HEK293 (cell line): ENCODE measurements at regions not wholly inside any gene's neighbourhood (a gene's known extent, or its start where the extent isn't known, plus 50 kb on each side); places are given as distances from the start of the nearest gene placed in this dataset.

Source experiments
- CTCF ChIA-PET: fragments of 350-600 bp; formaldehyde crosslinking; extraction: SDS; loops from one replicate; lab custom pipeline; 2021; ENCODE audit warnings: antibody characterized with exemption; lab: Yijun Ruan, JAX
- POLR2A ChIA-PET: fragments of 300-600 bp; formaldehyde crosslinking; extraction: SDS; loops from one replicate; lab custom pipeline; 2020; ENCODE audit warnings: antibody characterized with exemption, inconsistent platforms; lab: Yijun Ruan, JAX
- H3K27ac ChIP-seq: fragments of 200-500 bp; sonication (Bioruptor generic); 2 replicates; pipeline ENCODE4 v1.5.1; 2014; ENCODE audit warnings: low read depth, low read length, control low read depth, inconsistent platforms; ENCODE audit errors: extremely low read depth
- H3K36me3 ChIP-seq, 2 experiments: fragments of 200-500 bp in 1 of 2; sonication (Bioruptor generic) in 1 of 2; 1 replicate in 1 of 2; 2 replicates in 1 of 2; pipeline ENCODE4 v1.5.1; 2014 to 2017; ENCODE audit warnings: inconsistent platforms in 2 of 2, low read length in 2 of 2; ENCODE audit not compliant: control insufficient read depth in 2 of 2, insufficient read depth in 1 of 2
- H3K4me1 ChIP-seq: fragments of 200-500 bp; sonication (Bioruptor generic); 2 replicates; pipeline ENCODE4 v1.5.1; 2014; ENCODE audit warnings: mild to moderate bottlenecking, low read length, inconsistent platforms; ENCODE audit not compliant: control insufficient read depth, insufficient read depth
- H3K4me3 ChIP-seq: 2 replicates; pipeline ENCODE4 v1.5.1; 2011; ENCODE audit warnings: low read depth, mild to moderate bottlenecking, control low read depth, low read length, moderate library complexity
- H3K9me3 ChIP-seq: fragments of 200-500 bp; sonication (Bioruptor generic); 2 replicates; pipeline ENCODE4 v1.5.1; 2014; ENCODE audit warnings: low read depth, low read length, inconsistent platforms; ENCODE audit not compliant: control insufficient read depth, insufficient read depth
- AEBP2 ChIP-seq: fragments of 450-650 bp; formaldehyde crosslinking; IDR thresholded peaks from 2 replicates; pipeline ENCODE4 v1.5.1; 2016; ENCODE audit warnings: missing biosample characterization, missing genetic modification characterization, borderline replicate concordance
- BCL11A ChIP-seq: fragments of 450-650 bp; formaldehyde crosslinking; IDR thresholded peaks from 2 replicates; pipeline ENCODE4 v1.5.1; 2016; ENCODE audit warnings: low read depth, missing biosample characterization, missing genetic modification characterization
- PRDM10 ChIP-seq: fragments of 450-650 bp; formaldehyde crosslinking; IDR thresholded peaks from 2 replicates; pipeline ENCODE4 v1.5.1; 2016; ENCODE audit warnings: missing biosample characterization, missing genetic modification characterization
- REPIN1 ChIP-seq: fragments of 450-650 bp; formaldehyde crosslinking; IDR thresholded peaks from 2 replicates; pipeline ENCODE4 v1.5.1; 2017; ENCODE audit warnings: missing biosample characterization, missing genetic modification characterization, low read depth
- TRIM28 ChIP-seq: IDR thresholded peaks from 2 replicates; pipeline ENCODE4 v1.6.1; 2011; ENCODE audit warnings: low read length, control low read depth, borderline replicate concordance
- ZEB2 ChIP-seq: fragments of 450-650 bp; formaldehyde crosslinking; IDR thresholded peaks from 2 replicates; pipeline ENCODE4 v1.5.1; 2016; ENCODE audit warnings: missing biosample characterization, missing genetic modification characterization
- ZFP37 ChIP-seq: fragments of 450-650 bp; formaldehyde crosslinking; IDR thresholded peaks from 2 replicates; pipeline ENCODE4 v1.5.1; 2016; ENCODE audit warnings: missing biosample characterization, missing genetic modification characterization
- ZFP69B ChIP-seq: fragments of 450-650 bp; formaldehyde crosslinking; IDR thresholded peaks from 2 replicates; pipeline ENCODE4 v1.5.1; 2016; ENCODE audit warnings: missing biosample characterization, missing genetic modification characterization
- ZIC2 ChIP-seq: fragments of 450-650 bp; formaldehyde crosslinking; IDR thresholded peaks from 2 replicates; pipeline ENCODE4 v1.5.1; 2016; ENCODE audit warnings: missing biosample characterization, missing genetic modification characterization
- ZNF121 ChIP-seq: fragments of 450-650 bp; formaldehyde crosslinking; IDR thresholded peaks from 2 replicates; pipeline ENCODE4 v1.5.1; 2016; ENCODE audit warnings: missing biosample characterization, missing genetic modification characterization
- ZNF239 ChIP-seq: fragments of 450-650 bp; formaldehyde crosslinking; IDR thresholded peaks from 2 replicates; pipeline ENCODE4 v1.5.1; 2016; ENCODE audit warnings: missing biosample characterization, missing genetic modification characterization
- ZNF426 ChIP-seq: fragments of 450-650 bp; formaldehyde crosslinking; IDR thresholded peaks from 2 replicates; pipeline ENCODE4 v1.5.1; 2017; ENCODE audit warnings: missing biosample characterization, missing genetic modification characterization, mild to moderate bottlenecking, inconsistent platforms, moderate library complexity
- ZNF76 ChIP-seq: fragments of 450-650 bp; formaldehyde crosslinking; IDR thresholded peaks from 2 replicates; pipeline ENCODE4; 2016; ENCODE audit warnings: low read depth, missing biosample characterization, missing genetic modification characterization, borderline replicate concordance
- ZNF777 ChIP-seq: fragments of 450-650 bp; formaldehyde crosslinking; IDR thresholded peaks from 2 replicates; pipeline ENCODE4 v1.5.1; 2017; ENCODE audit warnings: missing biosample characterization, missing genetic modification characterization, borderline replicate concordance
- ZNF830 ChIP-seq: fragments of 450-650 bp; IDR thresholded peaks from 2 replicates; pipeline ENCODE4 v1.5.0; 2018; ENCODE audit warnings: missing biosample characterization, missing genetic modification characterization, low read depth, mild to moderate bottlenecking, moderate library complexity
- TF ChIP-seq, protein P1 (sequence below): fragments of 450-650 bp; formaldehyde crosslinking; optimal IDR thresholded peaks from 2 replicates; pipeline ENCODE3; 2016; ENCODE audit warnings: missing biosample characterization, mild to moderate bottlenecking, missing genetic modification characterization
- TF ChIP-seq, protein P2 (sequence below): fragments of 450-650 bp; formaldehyde crosslinking; IDR thresholded peaks from 2 replicates; pipeline ENCODE4 v1.5.1; 2016; ENCODE audit warnings: missing biosample characterization, missing genetic modification characterization

DNA sequence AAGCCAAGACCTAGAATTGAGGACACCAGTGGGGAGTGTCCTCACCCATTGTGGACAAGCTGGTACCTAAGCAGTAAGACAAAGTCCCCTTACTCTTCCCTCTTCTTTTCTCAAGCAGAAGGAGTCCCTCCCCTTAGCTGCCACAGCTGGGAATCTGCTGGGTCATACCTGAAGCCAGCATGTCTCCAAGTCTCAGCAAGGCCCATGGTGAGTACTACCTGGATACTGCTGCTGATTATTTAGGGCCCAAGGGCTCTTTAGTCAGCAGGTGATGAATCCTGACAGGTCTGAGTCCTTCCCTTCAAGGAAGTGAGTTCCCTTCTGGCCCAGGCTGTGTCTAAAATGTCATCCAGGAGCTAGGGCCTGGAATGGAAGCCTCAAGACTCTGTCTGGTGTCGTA is 198.6 kb upstream of the STK17B start:
- no peaks in the 10 kb centered on the region for H3K9me3 ChIP-seq
- POLR2A ChIA-PET: no interaction called here
- TF ChIP-seq ZEB2 (tag by site-specific recombination) (no peak), ZNF777 (tag by site-specific recombination) (no peak), REPIN1 (tag by site-specific recombination) (no peak), ZFP37 (no peak), ZNF830 (tag by site-specific recombination) (no peak)
- no peak overlapping the region for H3K27ac ChIP-seq
- H3K36me3 ChIP-seq: no peaks in the 10 kb centered on the region
- H3K4me1 ChIP-seq: peaks cover 5% of the 10 kb centered on the region; the same call in 1 of the 2 replicates
- CTCF ChIA-PET: no interaction called here
- no peak overlapping the region for H3K4me3 ChIP-seq

GRCh38 chr2:196370381-196370780 is 199.0 kb upstream of the STK17B start:
- TF ChIP-seq TRIM28 (no peak), ZIC2 (tag by site-specific recombination) (peak; percentile 56)
- TF ChIP-seq, all 188 proteins: peak for 1
- POLR2A ChIA-PET: no interaction called here
- H3K27ac ChIP-seq: no peak overlapping the region

DNA sequence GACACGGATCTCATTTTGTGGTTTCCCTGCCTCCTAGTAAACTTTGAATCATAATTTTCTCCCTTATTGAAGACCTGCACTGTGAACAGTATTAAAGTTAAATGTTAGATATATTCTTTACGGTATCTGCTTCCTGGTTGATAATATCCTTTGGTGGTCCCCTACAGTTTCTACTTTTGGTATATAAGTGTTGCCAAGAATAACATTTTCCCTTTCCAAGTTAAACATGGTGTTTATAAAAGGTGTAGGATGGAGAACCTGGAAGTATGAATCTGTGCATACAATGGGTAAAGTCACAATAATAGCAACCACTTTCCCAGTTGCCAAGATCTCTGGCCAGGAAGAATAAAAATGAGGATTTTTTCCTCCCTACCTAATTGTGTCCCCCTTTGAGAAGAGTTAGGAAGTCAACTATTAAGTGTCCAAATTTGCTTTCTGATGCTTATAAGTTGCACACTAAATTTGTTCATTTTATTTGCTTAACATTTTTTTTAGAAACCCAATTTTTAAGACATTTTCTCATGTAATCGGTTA is 201.0 kb upstream of the STK17B start:
- POLR2A ChIA-PET: no interaction called here
- Histone ChIP-seq H3K9me3 (no peaks in the 10 kb centered on the region), H3K4me1 (peaks cover 5% of the 10 kb centered on the region; the same call in 1 of the 2 replicates), H3K36me3 (no peaks in the 10 kb centered on the region), H3K27ac (no peak overlapping the region), H3K4me3 (no peak overlapping the region)
- TF ChIP-seq ZNF239 (no peak), BCL11A (tag by site-specific recombination) (no peak), AEBP2 (tag by site-specific recombination) (no peak), ZNF121 (tag by site-specific recombination) (no peak), ZNF76 (tag by site-specific recombination) (no peak), ZFP69B (tag by site-specific recombination) (no peak)
- TF ChIP-seq, protein P1, sequence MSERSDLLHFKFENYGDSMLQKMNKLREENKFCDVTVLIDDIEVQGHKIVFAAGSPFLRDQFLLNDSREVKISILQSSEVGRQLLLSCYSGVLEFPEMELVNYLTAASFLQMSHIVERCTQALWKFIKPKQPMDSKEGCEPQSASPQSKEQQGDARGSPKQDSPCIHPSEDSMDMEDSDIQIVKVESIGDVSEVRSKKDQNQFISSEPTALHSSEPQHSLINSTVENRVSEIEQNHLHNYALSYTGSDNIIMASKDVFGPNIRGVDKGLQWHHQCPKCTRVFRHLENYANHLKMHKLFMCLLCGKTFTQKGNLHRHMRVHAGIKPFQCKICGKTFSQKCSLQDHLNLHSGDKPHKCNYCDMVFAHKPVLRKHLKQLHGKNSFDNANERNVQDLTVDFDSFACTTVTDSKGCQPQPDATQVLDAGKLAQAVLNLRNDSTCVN (tag by site-specific recombination): no peak
- CTCF ChIA-PET: interaction anchor here (0.6 to 1.5 kb wide), 3 partner anchors 21 to 519 kb away, joined by 3 to 4 read pairs (median 3); no protein-coding TSS in a partner anchor

More at GRCh38 chr2:196370381-196370780, 199.0 kb upstream of the STK17B start:
- no peak overlapping the region for H3K4me3 ChIP-seq
- H3K36me3 ChIP-seq: no peaks in the 10 kb centered on the region
- CTCF ChIA-PET: no interaction called here
- H3K9me3 ChIP-seq: no peaks in the 10 kb centered on the region
- H3K4me1 ChIP-seq: peaks cover 5% of the 10 kb centered on the region; the same call in 1 of the 2 replicates

DNA sequence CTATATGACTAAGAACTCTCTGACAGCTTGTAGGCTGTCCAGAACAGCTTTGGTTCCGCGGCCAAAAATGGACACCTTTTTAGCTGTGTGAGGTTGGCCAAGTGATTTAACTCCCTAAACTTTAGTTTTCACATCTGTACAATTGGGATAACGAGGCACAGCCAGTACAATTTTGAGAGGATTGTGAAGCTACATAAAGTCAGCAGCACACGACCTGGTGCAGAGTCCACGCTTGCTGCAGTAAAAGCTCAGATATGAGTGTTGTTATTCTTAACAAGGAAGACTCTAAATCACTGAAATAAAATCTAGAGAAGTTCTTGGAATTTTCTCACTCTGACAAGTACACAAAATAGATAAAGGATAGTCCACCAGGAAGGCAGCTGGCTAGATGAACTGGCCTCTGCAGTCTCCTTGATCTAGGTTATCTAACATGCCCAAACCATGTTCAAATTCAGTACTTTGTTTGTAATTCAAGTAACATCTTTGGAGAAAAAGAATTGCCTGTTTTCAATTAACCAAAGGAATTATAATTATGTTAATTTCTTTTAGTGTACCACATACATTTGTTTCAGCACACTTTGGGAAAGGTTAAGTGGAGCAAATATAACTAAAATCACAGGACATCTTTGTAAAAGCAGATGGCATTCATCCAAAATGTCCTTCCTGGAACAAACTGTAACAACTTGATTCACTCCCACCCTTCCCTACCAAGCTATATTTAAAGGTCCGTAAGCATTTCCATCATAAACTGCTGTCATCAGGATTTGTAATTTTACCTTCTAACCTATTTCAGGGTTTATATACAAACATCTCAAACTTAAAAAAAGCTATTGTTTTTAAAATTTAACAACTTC is 201.7 kb upstream of the STK17B start:
- POLR2A ChIA-PET: no interaction called here
- no peak overlapping the region for H3K27ac ChIP-seq
- H3K36me3 ChIP-seq: no peaks in the 10 kb centered on the region
- peaks cover 5% of the 10 kb centered on the region; the same call in 1 of the 2 replicates for H3K4me1 ChIP-seq
- no peak overlapping the region for H3K4me3 ChIP-seq
- no peaks in the 10 kb centered on the region for H3K9me3 ChIP-seq
- CTCF ChIA-PET: interaction anchor here (0.5 to 1.0 kb wide), 3 partner anchors 75 to 309 kb away, joined by 3 to 5 read pairs (median 3); no protein-coding TSS in a partner anchor
- TF ChIP-seq, protein P2, sequence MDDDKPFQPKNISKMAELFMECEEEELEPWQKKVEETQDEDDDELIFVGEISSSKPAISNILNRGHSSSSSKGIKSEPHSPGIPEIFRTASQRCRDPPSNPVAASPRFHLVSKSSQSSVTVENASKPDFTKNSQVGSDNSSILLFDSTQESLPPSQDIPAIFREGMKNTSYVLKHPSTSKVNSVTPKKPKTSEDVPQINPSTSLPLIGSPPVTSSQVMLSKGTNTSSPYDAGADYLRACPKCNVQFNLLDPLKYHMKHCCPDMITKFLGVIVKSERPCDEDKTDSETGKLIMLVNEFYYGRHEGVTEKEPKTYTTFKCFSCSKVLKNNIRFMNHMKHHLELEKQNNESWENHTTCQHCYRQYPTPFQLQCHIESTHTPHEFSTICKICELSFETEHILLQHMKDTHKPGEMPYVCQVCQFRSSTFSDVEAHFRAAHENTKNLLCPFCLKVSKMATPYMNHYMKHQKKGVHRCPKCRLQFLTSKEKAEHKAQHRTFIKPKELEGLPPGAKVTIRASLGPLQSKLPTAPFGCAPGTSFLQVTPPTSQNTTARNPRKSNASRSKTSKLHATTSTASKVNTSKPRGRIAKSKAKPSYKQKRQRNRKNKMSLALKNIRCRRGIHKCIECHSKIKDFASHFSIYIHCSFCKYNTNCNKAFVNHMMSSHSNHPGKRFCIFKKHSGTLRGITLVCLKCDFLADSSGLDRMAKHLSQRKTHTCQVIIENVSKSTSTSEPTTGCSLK (tag by site-specific recombination): no peak
- TF ChIP-seq PRDM10 (tag by site-specific recombination) (no peak), ZNF426 (no peak)
